SK-N-SH (cell line): ENCODE measurements at regions not wholly inside any gene's neighbourhood (a gene's known extent, or its start where the extent isn't known, plus 50 kb on each side); places are given as distances from the start of the nearest gene placed in this dataset.

ENCODE experiments used
- CTCF ChIA-PET: fragments of 300-600, 350-600 bp; formaldehyde crosslinking; extraction: SDS; loops from one replicate; lab custom pipeline; 2021; lab: Yijun Ruan, JAX
- POLR2A ChIA-PET: fragments of 350-600 bp; sonication (Branson Sonifier 250); formaldehyde crosslinking; extraction: SDS; loops from one replicate; lab custom pipeline; 2020; ENCODE audit warnings: antibody characterized with exemption, inconsistent platforms; lab: Yijun Ruan, JAX
- DNase-seq: peaks from one replicate; pipeline ENCODE4 v3.0.0; 2012
- H2AFZ ChIP-seq: fragments of 200-600 bp; sonication (generic); 2 replicates; pipeline ENCODE4 v1.8.1; 2016; ENCODE audit warnings: antibody characterized with exemption, mild to moderate bottlenecking, low read depth
- H3F3A ChIP-seq: fragments of 200-600 bp; sonication (generic); replicated peaks from 2 replicates; pipeline ENCODE3; 2016; ENCODE audit warnings: antibody characterized with exemption, mild to moderate bottlenecking; ENCODE audit not compliant: insufficient read depth
- H3K27ac ChIP-seq, 2 experiments: fragments of 200-500 bp in 1 of 2; fragments of 200-600 bp in 1 of 2; sonication (Bioruptor generic) in 1 of 2; sonication (generic), shearing (Covaris generic) in 1 of 2; 2 replicates each; pipeline versions ENCODE4 v1.5.1 to v1.6.1; 2014 to 2016; ENCODE audit warnings: low read depth in 2 of 2, inconsistent platforms in 1 of 2, low read length in 1 of 2, mild to moderate bottlenecking in 1 of 2, mixed read lengths in 1 of 2
- H3K27me3 ChIP-seq: fragments of 200-600 bp; sonication (generic), shearing (Covaris generic); 2 replicates; pipeline ENCODE4 v1.6.1; 2016; ENCODE audit warnings: mixed run types; ENCODE audit not compliant: insufficient read depth
- H3K36me3 ChIP-seq, 2 experiments: fragments of 200-500 bp in 1 of 2; fragments of 200-600 bp in 1 of 2; sonication (Bioruptor generic) in 1 of 2; sonication (generic) in 1 of 2; replicated peaks in 1 of 2; 2 replicates each; pipeline versions ENCODE3 to v1.5.1; 2014 to 2016; ENCODE audit warnings: low read length in 1 of 2, mild to moderate bottlenecking in 1 of 2; ENCODE audit not compliant: insufficient read depth in 2 of 2, control insufficient read depth in 1 of 2
- H3K4me1 ChIP-seq, 2 experiments: fragments of 200-500 bp in 1 of 2; fragments of 200-600 bp in 1 of 2; sonication (Bioruptor generic) in 1 of 2; sonication (generic), shearing (Covaris generic) in 1 of 2; 2 replicates each; pipeline versions ENCODE4 v1.5.1 to v1.6.1; 2014 to 2016; ENCODE audit warnings: low read depth in 1 of 2, low read length in 1 of 2, mixed run types in 1 of 2; ENCODE audit not compliant: insufficient read depth in 2 of 2, control insufficient read depth in 1 of 2
- H3K4me2 ChIP-seq: fragments of 200-600 bp; sonication (generic), shearing (Covaris generic); 2 replicates; pipeline ENCODE4 v1.6.1; 2017; ENCODE audit warnings: mixed run types
- H3K4me3 ChIP-seq, 2 experiments: fragments of 200-500 bp in 1 of 2; fragments of 200-600 bp in 1 of 2; sonication (Bioruptor generic) in 1 of 2; sonication (generic), shearing (Covaris generic) in 1 of 2; 2 replicates each; pipeline versions ENCODE4 v1.5.1 to v1.8.1; 2014 to 2016; ENCODE audit warnings: low read depth in 2 of 2, inconsistent platforms in 1 of 2, low read length in 1 of 2, mild to moderate bottlenecking in 1 of 2, mixed read lengths in 1 of 2, moderate library complexity in 1 of 2
- H3K79me2 ChIP-seq: fragments of 200-600 bp; sonication (generic); 2 replicates; pipeline ENCODE4 v1.8.1; 2017; ENCODE audit warnings: mild to moderate bottlenecking; ENCODE audit not compliant: insufficient read depth
- H3K9ac ChIP-seq: fragments of 200-600 bp; sonication (generic); 2 replicates; pipeline ENCODE4 v1.6.1; 2017; ENCODE audit warnings: mixed run types
- H3K9me2 ChIP-seq: fragments of 200-600 bp; sonication (generic); 2 replicates; pipeline ENCODE4 v1.6.1; 2017; ENCODE audit warnings: mixed run types
- H3K9me3 ChIP-seq: fragments of 200-600 bp; sonication (generic); 2 replicates; pipeline ENCODE4 v1.6.1; 2017; ENCODE audit warnings: mixed run types, mild to moderate bottlenecking, moderate library complexity
- H4K20me1 ChIP-seq: fragments of 200-600 bp; sonication (generic); 2 replicates; pipeline ENCODE4 v1.6.1; 2017; ENCODE audit warnings: mild to moderate bottlenecking, mixed run types; ENCODE audit not compliant: insufficient read depth
- EP300 ChIP-seq, 2 experiments: IDR thresholded peaks; 2 replicates each; pipeline versions ENCODE4 v1.4.0 to v1.6.1; 2012; ENCODE audit warnings: borderline replicate concordance in 1 of 2, low read depth in 1 of 2, low read length in 1 of 2
- EZH2phosphoT487 ChIP-seq: fragments of 200-600 bp; sonication (generic); IDR thresholded peaks from 2 replicates; pipeline ENCODE4 v1.6.1; 2017; ENCODE audit warnings: low read depth, mixed run types, mild to moderate bottlenecking, antibody characterized with exemption, moderate library complexity, borderline replicate concordance
- FOXJ3 ChIP-seq: sonication (generic); formaldehyde crosslinking; IDR thresholded peaks from 2 replicates; pipeline ENCODE4 v1.5.1; 2020; ENCODE audit warnings: mild to moderate bottlenecking, missing genetic modification reagents
- FOXM1 ChIP-seq: IDR thresholded peaks from 2 replicates; pipeline ENCODE4 v1.4.0; 2012; ENCODE audit warnings: low read depth, mild to moderate bottlenecking
- GABPA ChIP-seq: IDR thresholded peaks from 2 replicates; pipeline ENCODE4 v1.4.0; 2012; ENCODE audit warnings: low read depth, mild to moderate bottlenecking
- GATA2 ChIP-seq: sonication (generic); formaldehyde crosslinking; IDR thresholded peaks from 2 replicates; pipeline ENCODE4 v1.5.0; 2020; ENCODE audit warnings: mild to moderate bottlenecking, missing genetic modification reagents
- JUND ChIP-seq: IDR thresholded peaks from 2 replicates; pipeline ENCODE4 v1.4.0; 2012
- RCOR1 ChIP-seq: fragments of 150-350 bp; IDR thresholded peaks from 2 replicates; pipeline ENCODE4 v1.6.1; 2017; ENCODE audit warnings: antibody characterized with exemption, low read length
- RFX5 ChIP-seq: IDR thresholded peaks from 2 replicates; pipeline ENCODE4 v1.6.1; 2012; ENCODE audit warnings: mild to moderate bottlenecking, improper control_type of control experiment, low read length
- SIN3A ChIP-seq: IDR thresholded peaks from 2 replicates; pipeline ENCODE4 v1.6.1; 2012; ENCODE audit warnings: low read depth, mild to moderate bottlenecking, low read length, moderate library complexity, borderline replicate concordance
- TCF12 ChIP-seq: IDR thresholded peaks from 2 replicates; pipeline ENCODE4 v1.4.0; 2012
- TEAD4 ChIP-seq: IDR thresholded peaks from 2 replicates; pipeline ENCODE4 v1.4.0; 2012; ENCODE audit warnings: mild to moderate bottlenecking, borderline replicate concordance; ENCODE audit not compliant: insufficient read depth
- USF1 ChIP-seq: IDR thresholded peaks from 2 replicates; pipeline ENCODE4 v1.4.0; 2012; ENCODE audit warnings: low read depth, borderline replicate concordance
- WGBS: methylation state at CpG from one replicate; pipeline ENCODE4 v1.1.6; 2017; ENCODE audit warnings: low lambda C conversion rate; 5-methylcytosine and 5-hydroxymethylcytosine counted together
- TF ChIP-seq, protein P1 (sequence below): IDR thresholded peaks from 2 replicates; pipeline ENCODE4; 2012
- TF ChIP-seq, protein P2 (sequence below): IDR thresholded peaks from 2 replicates; pipeline ENCODE4 v1.4.0; 2012; ENCODE audit warnings: low read depth, borderline replicate concordance
- TF ChIP-seq, protein P3 (sequence below): IDR thresholded peaks from 2 replicates; pipeline ENCODE4 v1.6.1; 2012; ENCODE audit warnings: mild to moderate bottlenecking, low read depth, low read length, moderate library complexity
- TF ChIP-seq, protein P4 (sequence below): fragments of 150-350 bp; IDR thresholded peaks from 2 replicates; pipeline ENCODE4 v1.6.1; 2016; ENCODE audit warnings: mild to moderate bottlenecking, low read depth, low read length

DNA sequence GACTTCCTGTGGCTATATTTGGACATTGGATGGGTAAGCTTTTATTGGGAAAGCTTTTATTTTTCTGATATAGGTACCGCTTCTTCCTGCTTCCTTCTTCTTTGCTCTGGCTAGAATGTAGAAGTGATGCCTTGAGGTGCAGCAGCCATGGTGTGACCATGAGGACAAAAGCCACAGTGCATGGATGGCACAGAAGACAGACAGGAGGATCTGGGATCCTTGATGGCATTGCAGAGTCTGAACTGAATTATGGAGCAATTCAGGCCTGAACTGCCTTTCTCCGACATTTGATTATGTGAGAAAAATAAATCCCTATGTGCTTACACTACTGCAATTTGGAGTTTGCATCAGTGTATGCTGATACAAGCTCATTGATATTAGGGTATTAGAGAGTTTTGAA lies 191.3 kb upstream of the CRY1 start:
- Histone ChIP-seq H3K4me3 (no peak overlapping the region), H4K20me1 (no peaks in the 10 kb centered on the region), H3K4me1 (no peaks in the 10 kb centered on the region), H3K36me3 (no peaks in the 10 kb centered on the region), H3K9me2 (no peaks in the 10 kb centered on the region), H3K27ac (no peak overlapping the region), H3K79me2 (no peaks in the 10 kb centered on the region), H3F3A (no peaks in the 10 kb centered on the region), H3K27me3 (no peaks in the 10 kb centered on the region), H3K9me3 (no peaks in the 10 kb centered on the region), H3K4me2 (no peak overlapping the region), H2AFZ (no peak overlapping the region), H3K9ac (no peak overlapping the region)
- no peak for DNase-seq
- POLR2A ChIA-PET = no interaction called here
- CTCF ChIA-PET = no interaction called here
- TF ChIP-seq, protein P1, sequence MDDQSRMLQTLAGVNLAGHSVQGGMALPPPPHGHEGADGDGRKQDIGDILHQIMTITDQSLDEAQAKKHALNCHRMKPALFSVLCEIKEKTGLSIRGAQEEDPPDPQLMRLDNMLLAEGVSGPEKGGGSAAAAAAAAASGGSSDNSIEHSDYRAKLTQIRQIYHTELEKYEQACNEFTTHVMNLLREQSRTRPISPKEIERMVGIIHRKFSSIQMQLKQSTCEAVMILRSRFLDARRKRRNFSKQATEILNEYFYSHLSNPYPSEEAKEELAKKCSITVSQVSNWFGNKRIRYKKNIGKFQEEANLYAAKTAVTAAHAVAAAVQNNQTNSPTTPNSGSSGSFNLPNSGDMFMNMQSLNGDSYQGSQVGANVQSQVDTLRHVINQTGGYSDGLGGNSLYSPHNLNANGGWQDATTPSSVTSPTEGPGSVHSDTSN = no peak
- TF ChIP-seq SIN3A = no peak
- 63% methylated on average over 2 of the region's 2 CpGs for WGBS

GRCh38 chr12:107287436-107288413 lies 194.4 kb upstream of the CRY1 start:
- no peaks in the 10 kb centered on the region for H3K9me3 ChIP-seq
- TF ChIP-seq JUND = no peak
- no peak for TF ChIP-seq USF1
- TF ChIP-seq RFX5 = no peak
- no peak for TF ChIP-seq EZH2phosphoT487
- no peak for TF ChIP-seq RCOR1
- no peak for TF ChIP-seq FOXM1
- TF ChIP-seq, protein P2, sequence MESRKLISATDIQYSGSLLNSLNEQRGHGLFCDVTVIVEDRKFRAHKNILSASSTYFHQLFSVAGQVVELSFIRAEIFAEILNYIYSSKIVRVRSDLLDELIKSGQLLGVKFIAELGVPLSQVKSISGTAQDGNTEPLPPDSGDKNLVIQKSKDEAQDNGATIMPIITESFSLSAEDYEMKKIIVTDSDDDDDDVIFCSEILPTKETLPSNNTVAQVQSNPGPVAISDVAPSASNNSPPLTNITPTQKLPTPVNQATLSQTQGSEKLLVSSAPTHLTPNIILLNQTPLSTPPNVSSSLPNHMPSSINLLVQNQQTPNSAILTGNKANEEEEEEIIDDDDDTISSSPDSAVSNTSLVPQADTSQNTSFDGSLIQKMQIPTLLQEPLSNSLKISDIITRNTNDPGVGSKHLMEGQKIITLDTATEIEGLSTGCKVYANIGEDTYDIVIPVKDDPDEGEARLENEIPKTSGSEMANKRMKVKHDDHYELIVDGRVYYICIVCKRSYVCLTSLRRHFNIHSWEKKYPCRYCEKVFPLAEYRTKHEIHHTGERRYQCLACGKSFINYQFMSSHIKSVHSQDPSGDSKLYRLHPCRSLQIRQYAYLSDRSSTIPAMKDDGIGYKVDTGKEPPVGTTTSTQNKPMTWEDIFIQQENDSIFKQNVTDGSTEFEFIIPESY = no peak
- no peak for TF ChIP-seq TCF12
- TF ChIP-seq EP300 (IDR thresholded peaks at IDR 0.05; ENCODE audit: borderline replicate concordance in 1 of 2, low read depth in 1 of 2, low read length in 1 of 2) = no peak
- TF ChIP-seq, protein P3, sequence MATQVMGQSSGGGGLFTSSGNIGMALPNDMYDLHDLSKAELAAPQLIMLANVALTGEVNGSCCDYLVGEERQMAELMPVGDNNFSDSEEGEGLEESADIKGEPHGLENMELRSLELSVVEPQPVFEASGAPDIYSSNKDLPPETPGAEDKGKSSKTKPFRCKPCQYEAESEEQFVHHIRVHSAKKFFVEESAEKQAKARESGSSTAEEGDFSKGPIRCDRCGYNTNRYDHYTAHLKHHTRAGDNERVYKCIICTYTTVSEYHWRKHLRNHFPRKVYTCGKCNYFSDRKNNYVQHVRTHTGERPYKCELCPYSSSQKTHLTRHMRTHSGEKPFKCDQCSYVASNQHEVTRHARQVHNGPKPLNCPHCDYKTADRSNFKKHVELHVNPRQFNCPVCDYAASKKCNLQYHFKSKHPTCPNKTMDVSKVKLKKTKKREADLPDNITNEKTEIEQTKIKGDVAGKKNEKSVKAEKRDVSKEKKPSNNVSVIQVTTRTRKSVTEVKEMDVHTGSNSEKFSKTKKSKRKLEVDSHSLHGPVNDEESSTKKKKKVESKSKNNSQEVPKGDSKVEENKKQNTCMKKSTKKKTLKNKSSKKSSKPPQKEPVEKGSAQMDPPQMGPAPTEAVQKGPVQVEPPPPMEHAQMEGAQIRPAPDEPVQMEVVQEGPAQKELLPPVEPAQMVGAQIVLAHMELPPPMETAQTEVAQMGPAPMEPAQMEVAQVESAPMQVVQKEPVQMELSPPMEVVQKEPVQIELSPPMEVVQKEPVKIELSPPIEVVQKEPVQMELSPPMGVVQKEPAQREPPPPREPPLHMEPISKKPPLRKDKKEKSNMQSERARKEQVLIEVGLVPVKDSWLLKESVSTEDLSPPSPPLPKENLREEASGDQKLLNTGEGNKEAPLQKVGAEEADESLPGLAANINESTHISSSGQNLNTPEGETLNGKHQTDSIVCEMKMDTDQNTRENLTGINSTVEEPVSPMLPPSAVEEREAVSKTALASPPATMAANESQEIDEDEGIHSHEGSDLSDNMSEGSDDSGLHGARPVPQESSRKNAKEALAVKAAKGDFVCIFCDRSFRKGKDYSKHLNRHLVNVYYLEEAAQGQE = no peak
- no peak for TF ChIP-seq FOXJ3 (CRISPR knock-in tag)
- TF ChIP-seq, protein P4, sequence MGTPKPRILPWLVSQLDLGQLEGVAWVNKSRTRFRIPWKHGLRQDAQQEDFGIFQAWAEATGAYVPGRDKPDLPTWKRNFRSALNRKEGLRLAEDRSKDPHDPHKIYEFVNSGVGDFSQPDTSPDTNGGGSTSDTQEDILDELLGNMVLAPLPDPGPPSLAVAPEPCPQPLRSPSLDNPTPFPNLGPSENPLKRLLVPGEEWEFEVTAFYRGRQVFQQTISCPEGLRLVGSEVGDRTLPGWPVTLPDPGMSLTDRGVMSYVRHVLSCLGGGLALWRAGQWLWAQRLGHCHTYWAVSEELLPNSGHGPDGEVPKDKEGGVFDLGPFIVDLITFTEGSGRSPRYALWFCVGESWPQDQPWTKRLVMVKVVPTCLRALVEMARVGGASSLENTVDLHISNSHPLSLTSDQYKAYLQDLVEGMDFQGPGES = no peak
- TF ChIP-seq TEAD4 = no peak
- TF ChIP-seq GATA2 (CRISPR knock-in tag) = no peak
- TF ChIP-seq GABPA = no peak
- TF ChIP-seq, all 33 proteins: peak for 0
- ChIA-PET POLR2A (no interaction called here), CTCF (no interaction called here)
- H3F3A ChIP-seq = no peaks in the 10 kb centered on the region
- DNase-seq = no peak
- H3K4me1 ChIP-seq = no peaks in the 10 kb centered on the region
- H3K79me2 ChIP-seq = no peaks in the 10 kb centered on the region
- H3K27me3 ChIP-seq = no peaks in the 10 kb centered on the region
- H2AFZ ChIP-seq = no peak overlapping the region
- 54% methylated on average over 11 of the region's 11 CpGs for WGBS
- H3K4me2 ChIP-seq = no peak overlapping the region
- no peaks in the 10 kb centered on the region for H4K20me1 ChIP-seq
- H3K9me2 ChIP-seq = no peaks in the 10 kb centered on the region
- H3K4me3 ChIP-seq = no peak overlapping the region
- no peak overlapping the region for H3K9ac ChIP-seq
- no peaks in the 10 kb centered on the region for H3K36me3 ChIP-seq
- no peak overlapping the region for H3K27ac ChIP-seq
